NCI-H1105 (cell line): ENCODE measurements at regions not wholly inside any gene's neighbourhood (a gene's known extent, or its start where the extent isn't known, plus 50 kb on each side); places are given as distances from the start of the nearest gene placed in this dataset.
A peak's percentile ranks its signal among the peaks of the same experiment; 100 is the strongest.

Experiments used
- DNase-seq: peaks from one replicate; lab custom pipeline; 2025; lab: John Stamatoyannopoulos, UW

DNA sequence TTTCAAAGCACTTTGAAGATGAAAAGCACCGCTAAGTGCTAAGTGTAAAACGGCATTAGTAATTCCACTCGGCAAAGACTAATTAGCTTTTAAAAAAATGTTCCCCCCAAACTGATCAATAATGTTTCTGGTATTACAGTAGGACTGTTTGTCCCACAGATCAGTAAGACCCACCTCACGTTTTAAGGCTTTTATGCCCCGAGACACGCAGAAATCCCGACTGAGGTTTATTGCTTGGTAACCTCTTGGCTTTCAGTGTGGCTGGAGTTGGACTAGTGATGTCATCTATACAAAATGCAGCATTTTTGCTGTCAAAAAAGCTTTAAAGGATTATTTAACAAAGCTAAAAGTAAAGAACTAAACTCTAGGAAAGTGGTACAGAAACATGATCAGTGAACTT is 414.6 kb upstream of the PSMD7 start:
- DNase-seq = no peak

DNA sequence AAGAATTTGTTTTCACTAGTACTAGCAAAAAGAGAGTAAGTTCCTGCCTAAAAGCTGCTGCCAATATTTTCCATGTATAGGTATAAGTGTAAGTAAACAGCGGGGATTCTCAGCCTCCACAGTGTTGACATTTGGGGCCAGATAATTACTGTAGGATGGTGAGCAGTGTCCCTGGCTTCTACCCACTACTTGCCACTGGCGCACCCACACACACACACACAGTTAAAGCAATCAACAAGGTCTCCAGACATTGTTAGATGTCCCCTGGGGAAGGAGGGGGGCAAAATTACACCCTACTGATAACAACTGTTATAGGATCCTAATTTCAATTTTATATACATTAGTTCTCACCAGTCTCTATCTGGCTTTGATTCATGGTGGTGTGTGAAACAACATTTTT is 417.0 kb upstream of the PSMD7 start:
- no peak for DNase-seq

DNA sequence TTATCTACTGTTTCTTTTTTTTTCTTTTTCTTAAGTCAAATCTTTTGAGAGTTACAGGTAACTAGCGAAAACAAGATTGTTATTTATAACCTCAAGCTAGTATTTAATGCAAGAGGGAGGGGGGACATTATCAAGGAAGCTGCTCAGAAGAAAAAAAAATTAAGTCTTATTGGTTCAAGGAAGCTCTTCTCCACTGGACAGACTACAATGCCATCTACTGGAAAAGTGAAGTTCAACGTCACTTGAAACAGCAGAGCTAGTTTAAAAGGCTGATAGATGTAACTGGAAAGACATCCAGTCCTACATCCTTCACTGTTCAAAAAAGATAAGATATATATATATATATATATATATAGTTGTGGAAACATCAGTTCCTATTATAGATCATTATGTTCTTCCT is 418.0 kb upstream of the PSMD7 start:
- peak; percentile 33 for DNase-seq

DNA sequence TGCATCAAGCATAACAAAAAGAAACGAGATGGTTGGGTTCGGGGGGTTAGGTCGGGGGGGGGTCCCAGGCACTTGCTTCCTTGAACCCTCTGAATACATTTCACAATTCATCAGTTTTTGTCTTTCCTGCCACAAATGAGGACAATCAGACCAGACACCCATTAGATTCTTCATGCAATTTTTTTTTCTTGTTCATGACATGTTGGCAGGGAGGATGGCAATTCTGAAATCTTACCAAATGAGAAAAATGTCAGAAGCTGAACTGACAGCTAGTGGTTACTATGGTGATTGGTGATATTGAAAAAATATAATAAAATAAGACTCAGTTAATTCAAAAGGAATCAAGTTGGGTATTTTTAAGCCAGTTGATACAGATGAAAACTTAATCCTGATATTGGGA is 419.5 kb upstream of the PSMD7 start:
- no peak for DNase-seq

GRCh38 chr16:73875996-73876690 is 420.5 kb upstream of the PSMD7 start:
- no peak for DNase-seq

GRCh38 chr16:73874324-73874723 is 422.3 kb upstream of the PSMD7 start:
- no peak for DNase-seq

- no peak for DNase-seq
Measured at GRCh38 chr16:73873643-73874042, 423.0 kb upstream of the PSMD7 start.

DNA sequence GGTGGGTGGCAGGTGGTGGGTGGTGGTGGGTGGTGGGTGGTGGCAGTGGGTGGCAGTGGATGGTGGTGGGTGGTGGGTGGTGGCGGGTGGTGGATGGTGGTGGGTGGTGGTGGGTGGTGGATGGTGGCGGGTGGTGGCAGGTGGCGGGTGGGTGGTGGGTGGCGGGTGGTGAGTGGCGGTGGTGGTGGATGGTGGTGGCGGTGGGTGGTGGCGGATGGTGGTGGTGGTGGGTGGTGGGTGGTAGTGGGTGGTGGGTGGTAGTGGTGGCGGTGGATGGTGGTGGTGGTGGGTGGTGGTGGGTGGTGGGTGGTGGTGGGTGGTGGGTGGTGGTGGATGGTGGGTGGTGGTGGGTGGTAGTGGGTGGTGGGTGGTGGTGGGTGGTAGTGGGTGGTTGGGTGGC is 423.8 kb upstream of the PSMD7 start:
- no peak for DNase-seq

DNA sequence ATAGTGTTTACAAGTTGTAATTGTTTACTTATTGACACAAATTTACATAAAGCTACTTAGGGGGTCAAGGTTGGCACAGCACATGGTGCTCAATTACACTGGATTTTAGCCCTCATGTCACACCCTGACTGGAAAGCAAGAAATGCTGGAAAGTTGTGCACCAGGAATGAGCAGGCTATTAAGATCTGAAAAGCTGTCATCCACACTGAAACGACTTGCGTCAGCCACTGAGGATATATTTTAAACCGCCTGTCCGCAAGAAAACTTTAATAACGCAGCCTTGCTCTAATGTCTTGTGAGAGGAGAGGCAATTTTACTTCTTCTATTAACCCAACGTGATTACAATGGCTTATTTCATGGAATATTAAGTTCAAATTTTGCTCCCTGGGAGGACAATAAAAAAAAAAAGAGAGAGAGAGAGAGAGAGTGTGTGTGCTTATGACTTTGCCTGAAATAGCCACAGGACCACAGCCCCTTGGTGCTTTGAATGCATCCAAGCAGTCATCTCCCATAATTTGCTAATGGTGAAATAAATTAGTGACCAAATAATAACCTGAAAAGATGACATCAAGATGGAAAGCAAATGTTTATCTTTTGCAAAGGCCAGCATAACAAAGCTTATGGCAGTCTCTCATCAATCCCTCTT is 425.4 kb upstream of the PSMD7 start:
- DNase-seq = no peak

DNA sequence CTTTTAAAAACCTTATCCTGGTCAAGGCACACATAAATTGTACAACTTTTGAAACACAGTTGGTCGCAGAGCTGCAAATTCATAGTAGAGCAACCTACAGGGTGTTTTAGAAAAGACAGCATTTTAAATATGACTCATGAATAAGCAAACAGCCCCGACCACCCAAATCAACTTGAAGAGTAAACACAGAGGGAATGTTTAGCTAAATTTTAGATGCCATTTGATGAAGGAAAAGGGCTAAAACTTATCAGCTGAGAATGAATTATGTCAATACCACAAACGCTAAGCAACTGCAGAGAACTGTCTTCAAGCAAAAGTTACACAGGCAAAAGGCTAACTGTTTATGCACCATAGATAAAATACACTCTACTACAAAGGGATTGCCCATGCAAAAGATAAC is 427.5 kb upstream of the PSMD7 start:
- DNase-seq = no peak

- DNase-seq = no peak
Measured at GRCh38 chr16:73864868-73865267, 431.7 kb upstream of the PSMD7 start.

GRCh38 chr16:73858326-73858725 is 438.3 kb upstream of the PSMD7 start:
- DNase-seq = no peak

- no peak for DNase-seq
Measured at GRCh38 chr16:73853968-73854367, 442.6 kb upstream of the PSMD7 start.

DNA sequence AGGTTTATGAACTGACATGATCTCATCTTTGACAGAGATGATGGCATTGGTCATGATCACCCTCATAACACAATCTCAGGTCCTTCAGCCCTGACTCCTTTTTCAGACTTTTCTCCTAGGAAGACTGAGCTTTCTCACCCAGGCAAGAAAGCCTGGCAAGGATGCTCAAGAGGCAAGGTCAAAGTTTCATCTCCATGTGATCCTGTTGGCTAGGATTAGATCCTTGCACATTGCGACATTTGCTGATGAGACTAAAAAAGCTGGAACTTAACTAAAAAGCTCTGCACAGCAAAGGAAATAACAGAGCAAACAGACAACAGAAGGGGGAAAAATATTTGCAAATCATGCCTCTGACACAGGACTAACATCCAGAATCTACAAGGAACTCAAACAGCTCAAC is 444.1 kb upstream of the PSMD7 start:
- DNase-seq = no peak

- DNase-seq = no peak
Measured at GRCh38 chr16:73848993-73849392, 447.6 kb upstream of the PSMD7 start.

DNA sequence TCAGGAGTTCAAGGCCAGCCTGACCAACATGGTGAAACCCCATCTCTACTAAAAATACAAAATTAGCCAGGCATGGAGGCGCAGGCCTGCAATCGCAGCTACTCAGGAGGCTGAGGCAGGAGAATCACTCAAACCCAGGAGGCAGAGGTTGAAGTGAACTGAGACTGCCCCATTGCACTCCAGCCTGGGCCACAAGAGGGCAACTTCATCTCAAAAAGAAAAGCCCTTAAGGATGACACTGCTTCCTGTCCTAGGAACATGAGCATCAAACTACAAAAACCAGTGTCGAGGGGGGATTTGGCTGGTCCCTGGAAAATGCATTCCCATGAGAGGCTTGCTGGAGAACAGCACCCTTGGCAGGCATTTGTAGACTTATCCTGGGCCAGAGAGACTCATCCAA is 449.5 kb upstream of the PSMD7 start:
- DNase-seq = no peak

GRCh38 chr16:73846356-73846755 is 450.3 kb upstream of the PSMD7 start:
- DNase-seq = no peak

DNA sequence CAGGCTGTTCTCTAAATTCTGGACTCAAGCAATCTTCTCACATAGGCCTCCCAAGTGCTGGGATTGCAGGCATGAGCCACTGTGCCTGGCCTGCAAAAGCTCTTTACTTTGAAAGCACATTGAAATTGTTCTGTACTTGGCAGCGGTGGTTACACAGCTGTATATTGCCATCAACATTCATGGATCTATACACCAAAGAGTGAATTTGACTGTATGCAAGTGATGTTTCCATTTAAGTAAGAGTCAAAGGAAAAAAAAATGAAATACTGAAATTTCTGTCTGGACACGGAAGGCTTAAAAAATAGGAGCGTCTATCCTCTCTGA is 450.6 kb upstream of the PSMD7 start:
- no peak for DNase-seq

GRCh38 chr16:73845238-73846006 is 451.2 kb upstream of the PSMD7 start:
- no peak for DNase-seq

- no peak for DNase-seq
Measured at GRCh38 chr16:73840728-73841127, 455.9 kb upstream of the PSMD7 start.

- no peak for DNase-seq
Measured at GRCh38 chr16:73831220-73831619, 465.4 kb upstream of the PSMD7 start.

GRCh38 chr16:73823205-73823849 is 473.3 kb upstream of the PSMD7 start:
- DNase-seq = no peak
